HCT116 (cell line): ENCODE measurements at regions not wholly inside any gene's neighbourhood (a gene's known extent, or its start where the extent isn't known, plus 50 kb on each side); places are given as distances from the start of the nearest gene placed in this dataset.

Experiments used
- ATAC-seq: fragments of 200-7000 bp; cut with Tn5 transposase; 2 replicates; pipeline ENCODE4 v1.9.1; 2020; ENCODE audit warnings: mild to moderate bottlenecking, moderate library complexity
- BruUV-seq: library from RNA; stranded (reverse); fragments of 400-500 nt; replicated peaks from 2 replicates; lab custom pipeline; 2021; lab: Mats Ljungman, UMichigan
- CTCF ChIA-PET: fragments of 300-600 bp; sonication (Branson Sonifier 250); formaldehyde crosslinking; loops from one replicate; lab custom pipeline; 2021; ENCODE audit warnings: antibody characterized with exemption; lab: Charles Lee
- POLR2A ChIA-PET: fragments of 300-600, 350-600 bp; sonication (Branson Sonifier 250); formaldehyde crosslinking; loops from one replicate; lab custom pipeline; 2021; ENCODE audit warnings: antibody characterized with exemption; lab: Charles Lee
- RAD21 ChIA-PET, 2 experiments: fragments of 300-600 bp; sonication (Branson Sonifier 250); formaldehyde crosslinking; loops; one replicate each; lab custom pipeline; 2023; ENCODE audit warnings: low total read pairs in 2 of 2; ENCODE audit not compliant: uncharacterized antibody in 2 of 2, unreplicated experiment in 2 of 2, low non-redundant PET in 1 of 2; lab: Charles Lee
- DNase-seq: peaks from one replicate; pipeline ENCODE4 v3.0.0-alpha.2; 2010; ENCODE audit warnings: low read depth, low spot score
- H2AFZ ChIP-seq: fragments of 200-600 bp; shearing (Covaris generic), sonication (generic); 2 replicates; pipeline ENCODE4 v1.6.1; 2017; ENCODE audit warnings: low read depth, mixed run types, mixed read lengths, antibody characterized with exemption, low read length; ENCODE audit not compliant: poor library complexity, severe bottlenecking
- H3K27ac ChIP-seq: 2 replicates; pipeline ENCODE4 v1.5.1; 2012; ENCODE audit warnings: low read depth, low read length
- H3K27me3 ChIP-seq: fragments of 200-600 bp; sonication (generic); 2 replicates; pipeline ENCODE4 v1.6.1; 2016; ENCODE audit warnings: mixed run types, low read length, mixed read lengths; ENCODE audit not compliant: insufficient read depth
- H3K36me3 ChIP-seq, 2 experiments: fragments of 200-500 bp in 1 of 2; fragments of 200-600 bp in 1 of 2; sonication (Bioruptor generic) in 1 of 2; sonication (generic) in 1 of 2; 2 replicates each; pipeline versions ENCODE4 v1.5.1 to v1.6.1; 2014 to 2016; ENCODE audit warnings: low read length in 2 of 2, inconsistent platforms in 1 of 2, mixed read lengths in 1 of 2, mixed run types in 1 of 2; ENCODE audit not compliant: insufficient read depth in 2 of 2, control insufficient read depth in 1 of 2
- H3K4me1 ChIP-seq, 2 experiments: fragments of 200-600 bp in 1 of 2; sonication (generic) in 1 of 2; 2 replicates each; pipeline versions ENCODE4 v1.5.1 to v1.6.1; 2012 to 2017; ENCODE audit warnings: low read length in 2 of 2, inconsistent platforms in 1 of 2, mild to moderate bottlenecking in 1 of 2, mixed read lengths in 1 of 2, mixed run types in 1 of 2, moderate library complexity in 1 of 2; ENCODE audit not compliant: insufficient read depth in 2 of 2, control insufficient read depth in 1 of 2
- H3K4me2 ChIP-seq: fragments of 200-600 bp; sonication (generic); 2 replicates; pipeline ENCODE4 v1.6.1; 2017; ENCODE audit warnings: mixed run types, low read length, mixed read lengths
- H3K4me3 ChIP-seq, 2 experiments: fragments of 200-600 bp in 1 of 2; sonication (generic) in 1 of 2; replicated peaks in 1 of 2; 2 replicates each; pipeline ENCODE4 v1.5.1; 2011 to 2016; ENCODE audit warnings: low read length in 2 of 2, control low read depth in 1 of 2, low read depth in 1 of 2, mild to moderate bottlenecking in 1 of 2, mixed read lengths in 1 of 2, mixed run types in 1 of 2
- H3K79me2 ChIP-seq: fragments of 200-600 bp; sonication (generic); 2 replicates; pipeline ENCODE4 v1.6.1; 2017; ENCODE audit warnings: mild to moderate bottlenecking, mixed run types, low read length, moderate library complexity, mixed read lengths; ENCODE audit not compliant: insufficient read depth
- H3K9ac ChIP-seq: fragments of 200-600 bp; sonication (generic); 2 replicates; pipeline ENCODE4 v1.6.1; 2016; ENCODE audit warnings: low read length, mixed read lengths
- H3K9me2 ChIP-seq: fragments of 200-600 bp; sonication (generic), shearing (Covaris generic); 2 replicates; pipeline ENCODE4 v1.6.1; 2017; ENCODE audit warnings: mixed run types, mild to moderate bottlenecking, moderate library complexity; ENCODE audit not compliant: insufficient read depth
- H3K9me3 ChIP-seq, 2 experiments: fragments of 200-500 bp in 1 of 2; fragments of 200-600 bp in 1 of 2; sonication (Bioruptor generic) in 1 of 2; sonication (generic) in 1 of 2; 2 replicates each; pipeline ENCODE4 v1.6.1; 2014 to 2017; ENCODE audit warnings: low read length in 2 of 2, mixed read lengths in 2 of 2, inconsistent platforms in 1 of 2, low read depth in 1 of 2, mild to moderate bottlenecking in 1 of 2, mixed run types in 1 of 2, moderate library complexity in 1 of 2; ENCODE audit not compliant: control insufficient read depth in 1 of 2, insufficient read depth in 1 of 2
- H4K20me1 ChIP-seq: fragments of 200-600 bp; sonication (generic), shearing (Covaris generic); 2 replicates; pipeline ENCODE4 v1.6.1; 2017; ENCODE audit warnings: mixed run types, mild to moderate bottlenecking, moderate library complexity; ENCODE audit not compliant: insufficient read depth
- CBX3 ChIP-seq: IDR thresholded peaks from 2 replicates; pipeline ENCODE4 v1.6.1; 2012; ENCODE audit warnings: low read depth
- EGR1 ChIP-seq: IDR thresholded peaks from 2 replicates; pipeline ENCODE4 v1.6.1; 2012; ENCODE audit warnings: low read depth
- EZH2 ChIP-seq: fragments of 200-600 bp; sonication (generic); IDR thresholded peaks from 2 replicates; pipeline ENCODE4 v1.6.1; 2017; ENCODE audit warnings: antibody characterized with exemption, mixed run types
- EZH2phosphoT487 ChIP-seq: fragments of 200-600 bp; IDR thresholded peaks from 2 replicates; pipeline ENCODE4 v1.6.1; 2018; ENCODE audit warnings: antibody characterized with exemption, borderline replicate concordance
- FOSL1 ChIP-seq: IDR thresholded peaks from 2 replicates; pipeline ENCODE4 v1.6.1; 2012; ENCODE audit warnings: low read depth
- JUND ChIP-seq: IDR thresholded peaks from 2 replicates; pipeline ENCODE4 v1.6.1; 2012
- POLR2A ChIP-seq: IDR thresholded peaks from 2 replicates; pipeline ENCODE4 v1.7.0; 2011; ENCODE audit warnings: borderline replicate concordance; ENCODE audit not compliant: insufficient read depth, insufficient read length; ENCODE audit errors: extremely low read depth
- RAD21 ChIP-seq: IDR thresholded peaks from 2 replicates; pipeline ENCODE4 v1.6.1; 2012; ENCODE audit warnings: low read depth, mild to moderate bottlenecking
- SIN3A ChIP-seq: IDR thresholded peaks from 2 replicates; pipeline ENCODE4 v1.6.1; 2012; ENCODE audit warnings: low read depth
- SP1 ChIP-seq: IDR thresholded peaks from 2 replicates; pipeline ENCODE4 v1.6.1; 2012; ENCODE audit warnings: low read depth
- SRF ChIP-seq: IDR thresholded peaks from 2 replicates; pipeline ENCODE4 v1.6.1; 2012; ENCODE audit warnings: low read depth
- TCF7L2 ChIP-seq: IDR thresholded peaks from 2 replicates; pipeline ENCODE4 v1.7.0; 2011; ENCODE audit warnings: borderline replicate concordance, inconsistent platforms; ENCODE audit not compliant: insufficient read depth, insufficient read length; ENCODE audit errors: extremely low read depth
- YY1 ChIP-seq: IDR thresholded peaks from 2 replicates; pipeline ENCODE4 v1.6.1; 2011; ENCODE audit warnings: low read length, low read depth, moderate library complexity, mild to moderate bottlenecking; ENCODE audit not compliant: insufficient replicate concordance; ENCODE audit errors: extremely low read depth
- ZNF274 ChIP-seq: fragments of 200-500 bp; sonication (Bioruptor generic); IDR thresholded peaks from 2 replicates; pipeline ENCODE4 v1.6.1; 2014; ENCODE audit warnings: mild to moderate bottlenecking, low read depth, low read length, inconsistent platforms
- intact Hi-C: fragments of 100-400 bp; cut with micrococcal nuclease; formaldehyde crosslinking; loops from 2 replicates; pipeline ENCODE4 v1.10.0; 2022
- TF ChIP-seq, protein P1 (sequence below): IDR thresholded peaks from 2 replicates; pipeline ENCODE4 v1.6.1; 2012
- TF ChIP-seq, protein P2 (sequence below): IDR thresholded peaks from 2 replicates; pipeline ENCODE4 v1.6.1; 2012; ENCODE audit warnings: low read depth

GRCh38 chr9:23945897-23946296 is 119.9 kb upstream of the ELAVL2 start:
- H3K9me2 ChIP-seq, result no peaks in the 10 kb centered on the region
- ATAC-seq, result no peak
- RAD21 ChIA-PET, result no interaction called here

More at GRCh38 chr9:23945897-23946296, 119.9 kb upstream of the ELAVL2 start:
- ChIA-PET POLR2A (no interaction called here), CTCF (no interaction called here)
- Histone ChIP-seq H3K4me3 (no peak overlapping the region), H3K27ac (no peak overlapping the region), H3K4me2 (no peak overlapping the region), H3K4me1 (no peaks in the 10 kb centered on the region), H2AFZ (no peak overlapping the region), H3K9ac (no peak overlapping the region), H3K79me2 (no peaks in the 10 kb centered on the region), H3K9me3 (peaks cover 23% of the 10 kb centered on the region in 2 experiments; a peak in 3 of 4 replicates), H3K36me3 (no peaks in the 10 kb centered on the region), H3K27me3 (no peaks in the 10 kb centered on the region), H4K20me1 (no peaks in the 10 kb centered on the region)
- intact Hi-C loops, result no loop called here
- TF ChIP-seq RAD21 (no peak), SP1 (no peak), ZNF274 (no peak), EGR1 (no peak), POLR2A (no peak), JUND (no peak), SIN3A (no peak), TCF7L2 (no peak), FOSL1 (no peak), EZH2 (no peak), SRF (no peak), YY1 (no peak), EZH2phosphoT487 (no peak), CBX3 (no peak)
- TF ChIP-seq, protein P1, sequence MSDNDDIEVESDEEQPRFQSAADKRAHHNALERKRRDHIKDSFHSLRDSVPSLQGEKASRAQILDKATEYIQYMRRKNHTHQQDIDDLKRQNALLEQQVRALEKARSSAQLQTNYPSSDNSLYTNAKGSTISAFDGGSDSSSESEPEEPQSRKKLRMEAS, result no peak
- TF ChIP-seq, protein P2, sequence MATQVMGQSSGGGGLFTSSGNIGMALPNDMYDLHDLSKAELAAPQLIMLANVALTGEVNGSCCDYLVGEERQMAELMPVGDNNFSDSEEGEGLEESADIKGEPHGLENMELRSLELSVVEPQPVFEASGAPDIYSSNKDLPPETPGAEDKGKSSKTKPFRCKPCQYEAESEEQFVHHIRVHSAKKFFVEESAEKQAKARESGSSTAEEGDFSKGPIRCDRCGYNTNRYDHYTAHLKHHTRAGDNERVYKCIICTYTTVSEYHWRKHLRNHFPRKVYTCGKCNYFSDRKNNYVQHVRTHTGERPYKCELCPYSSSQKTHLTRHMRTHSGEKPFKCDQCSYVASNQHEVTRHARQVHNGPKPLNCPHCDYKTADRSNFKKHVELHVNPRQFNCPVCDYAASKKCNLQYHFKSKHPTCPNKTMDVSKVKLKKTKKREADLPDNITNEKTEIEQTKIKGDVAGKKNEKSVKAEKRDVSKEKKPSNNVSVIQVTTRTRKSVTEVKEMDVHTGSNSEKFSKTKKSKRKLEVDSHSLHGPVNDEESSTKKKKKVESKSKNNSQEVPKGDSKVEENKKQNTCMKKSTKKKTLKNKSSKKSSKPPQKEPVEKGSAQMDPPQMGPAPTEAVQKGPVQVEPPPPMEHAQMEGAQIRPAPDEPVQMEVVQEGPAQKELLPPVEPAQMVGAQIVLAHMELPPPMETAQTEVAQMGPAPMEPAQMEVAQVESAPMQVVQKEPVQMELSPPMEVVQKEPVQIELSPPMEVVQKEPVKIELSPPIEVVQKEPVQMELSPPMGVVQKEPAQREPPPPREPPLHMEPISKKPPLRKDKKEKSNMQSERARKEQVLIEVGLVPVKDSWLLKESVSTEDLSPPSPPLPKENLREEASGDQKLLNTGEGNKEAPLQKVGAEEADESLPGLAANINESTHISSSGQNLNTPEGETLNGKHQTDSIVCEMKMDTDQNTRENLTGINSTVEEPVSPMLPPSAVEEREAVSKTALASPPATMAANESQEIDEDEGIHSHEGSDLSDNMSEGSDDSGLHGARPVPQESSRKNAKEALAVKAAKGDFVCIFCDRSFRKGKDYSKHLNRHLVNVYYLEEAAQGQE, result no peak
- BruUV-seq, result no TSS peak
- no peak for DNase-seq
